HG02763 (cell line): ENCODE measurements at regions not wholly inside any gene's neighbourhood (a gene's known extent, or its start where the extent isn't known, plus 50 kb on each side); places are given as distances from the start of the nearest gene placed in this dataset.

Source experiments
- ATAC-seq: cut with Tn5 transposase; IDR thresholded peaks from one replicate; pipeline ENCODE4 v1.9.1; 2021; ENCODE audit warnings: mild to moderate bottlenecking, moderate library complexity; ENCODE audit not compliant: unreplicated experiment

DNA sequence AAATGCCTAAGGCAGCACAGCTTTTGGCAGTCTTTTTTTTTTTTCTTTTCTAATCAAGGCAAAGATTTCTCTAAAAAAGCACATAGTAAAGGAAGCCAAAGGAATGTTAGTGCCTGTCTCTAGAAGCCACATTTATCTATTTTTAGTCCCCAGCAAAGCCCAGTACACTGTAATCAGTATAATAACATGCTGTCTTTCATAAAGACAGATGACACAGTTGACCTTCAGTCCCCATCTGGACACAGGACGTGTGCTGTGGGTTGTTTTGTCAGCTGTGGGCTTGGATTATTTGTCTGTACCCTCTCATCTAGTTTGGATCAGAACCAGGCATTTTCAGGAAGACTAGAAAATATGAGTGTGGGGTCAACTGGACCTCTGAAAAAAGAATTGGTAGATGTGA, 110.4 kb upstream of the CTNNB1 start:
- no peak for ATAC-seq

DNA sequence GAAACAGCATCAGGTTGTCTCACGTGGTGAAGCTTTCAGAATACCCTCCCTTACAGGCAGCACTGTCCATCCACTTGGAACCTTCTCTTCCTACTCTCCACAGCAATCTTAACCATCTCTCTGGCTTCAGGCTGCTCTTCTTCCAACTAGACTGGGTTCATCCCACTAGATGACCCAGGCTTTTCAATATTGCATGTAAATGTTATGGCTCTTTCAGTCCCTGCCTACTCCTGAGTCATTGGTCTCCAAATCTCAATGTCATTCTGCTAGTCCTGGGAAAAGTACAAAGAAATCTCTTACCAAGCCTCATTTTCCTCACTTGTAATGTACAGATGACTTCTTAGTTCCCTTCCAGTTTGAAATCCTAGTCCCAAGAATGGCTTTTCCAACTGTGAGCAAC, 109.7 kb upstream of the CTNNB1 start:
- no peak for ATAC-seq

- ATAC-seq: no peak
Observed at GRCh38 chr3:41092844-41093243, 106.5 kb upstream of the CTNNB1 start.

GRCh38 chr3:41093476-41093875, 105.8 kb upstream of the CTNNB1 start:
- ATAC-seq: no peak

DNA sequence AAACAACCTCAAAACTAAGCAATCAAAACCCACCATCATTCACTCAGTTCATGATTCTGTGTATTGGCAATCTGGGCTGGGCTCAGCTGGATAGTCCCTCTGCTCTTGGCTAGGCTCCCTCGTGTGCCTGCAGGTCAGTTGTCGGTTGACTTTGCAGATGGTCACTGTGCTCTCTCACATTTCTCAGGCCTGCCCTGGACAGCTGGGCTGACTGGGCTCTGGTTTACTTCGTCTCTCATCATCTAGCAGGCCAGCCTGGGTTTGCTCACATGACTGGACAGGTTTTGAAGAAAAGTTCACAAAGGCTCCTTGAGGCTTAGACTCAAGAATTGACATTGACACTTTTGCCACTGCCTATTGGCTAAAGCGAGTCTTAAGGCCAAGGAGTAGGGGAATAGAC, 105.0 kb upstream of the CTNNB1 start:
- ATAC-seq: no peak

DNA sequence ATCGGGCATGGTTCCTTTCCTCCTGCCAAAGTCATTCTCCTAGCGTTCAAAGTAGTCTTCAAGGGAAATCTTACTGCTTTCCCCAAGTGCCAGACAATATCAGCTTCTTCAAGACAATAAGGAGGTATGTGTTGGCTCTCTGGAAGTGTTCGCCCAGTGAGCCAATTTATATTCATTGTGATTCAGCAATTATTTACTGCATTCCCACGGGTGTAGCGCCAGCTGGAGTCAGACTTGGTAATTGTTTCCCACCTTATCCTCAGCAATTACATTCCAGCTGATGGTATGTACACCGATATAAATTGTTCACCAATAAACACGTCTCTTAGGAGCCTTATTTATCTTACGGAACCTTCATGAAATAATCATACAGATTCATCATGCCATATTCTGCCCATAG, 103.6 kb upstream of the CTNNB1 start:
- ATAC-seq: no peak

GRCh38 chr3:41097896-41098496, 101.3 kb upstream of the CTNNB1 start:
- ATAC-seq: no peak

GRCh38 chr3:41101231-41101630, 98.1 kb upstream of the CTNNB1 start:
- no peak for ATAC-seq

GRCh38 chr3:41102053-41102556, 97.2 kb upstream of the CTNNB1 start:
- no peak for ATAC-seq

- ATAC-seq: no peak
Observed at GRCh38 chr3:41102750-41103149, 96.6 kb upstream of the CTNNB1 start.

GRCh38 chr3:41103200-41103599, 96.1 kb upstream of the CTNNB1 start:
- no peak for ATAC-seq

DNA sequence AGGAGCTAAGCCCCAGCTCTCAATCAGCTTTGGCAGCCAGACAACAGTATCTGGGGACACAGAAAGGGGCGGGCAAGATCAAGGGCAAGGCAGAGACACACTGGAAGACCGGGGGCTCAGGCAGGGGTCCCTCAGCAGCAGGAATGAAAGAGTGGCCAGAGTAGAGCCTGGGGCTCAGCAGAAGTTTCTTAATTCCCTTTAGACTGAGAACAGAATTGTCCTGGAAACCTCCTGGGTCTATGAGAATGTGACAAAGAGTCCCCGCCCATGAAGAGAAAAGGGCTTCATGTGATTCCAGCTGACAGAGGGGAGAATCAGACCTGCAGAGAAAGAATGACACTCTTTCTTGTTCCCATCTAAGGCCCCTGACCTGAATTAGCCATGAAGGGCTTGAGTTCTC, 95.2 kb upstream of the CTNNB1 start:
- no peak for ATAC-seq

DNA sequence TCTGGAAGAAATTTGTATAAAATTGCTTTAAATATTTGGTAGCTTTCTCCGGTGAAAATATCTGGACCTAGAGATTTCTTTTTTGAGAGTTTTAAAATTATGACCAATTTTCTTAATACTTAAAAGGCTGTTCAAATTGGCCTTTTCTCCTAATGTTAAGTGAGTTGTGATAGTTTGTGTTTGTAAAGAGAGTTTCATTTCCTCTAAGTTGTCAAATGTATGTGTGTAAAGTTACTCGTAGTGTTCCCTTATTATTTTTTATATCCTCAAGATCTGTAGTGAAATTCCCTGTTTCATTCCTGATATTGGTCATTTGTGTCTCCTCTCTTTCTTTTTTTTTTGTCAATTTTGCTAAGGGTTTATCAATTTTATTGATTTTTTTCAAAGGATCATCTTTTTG, 92.6 kb upstream of the CTNNB1 start:
- ATAC-seq: no peak

DNA sequence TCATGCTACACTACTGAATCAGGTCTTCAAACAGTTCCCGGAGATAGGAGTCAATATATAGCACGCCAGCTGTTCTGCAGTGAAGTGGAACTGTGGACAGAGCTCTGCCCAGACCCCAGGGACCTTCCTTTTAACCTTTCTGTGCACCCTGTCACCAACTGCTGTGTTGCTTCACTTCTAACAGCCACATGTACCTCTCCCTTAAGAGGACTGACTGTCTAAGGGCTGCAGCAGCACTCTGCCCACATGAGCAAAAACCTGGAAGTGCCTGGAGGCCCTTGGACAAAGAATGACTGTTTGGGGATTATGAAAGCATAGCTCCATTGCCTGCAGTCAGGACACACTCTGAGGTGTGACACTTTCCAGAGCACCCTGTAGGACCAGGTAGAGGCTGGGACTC, 88.3 kb upstream of the CTNNB1 start:
- ATAC-seq: no peak

DNA sequence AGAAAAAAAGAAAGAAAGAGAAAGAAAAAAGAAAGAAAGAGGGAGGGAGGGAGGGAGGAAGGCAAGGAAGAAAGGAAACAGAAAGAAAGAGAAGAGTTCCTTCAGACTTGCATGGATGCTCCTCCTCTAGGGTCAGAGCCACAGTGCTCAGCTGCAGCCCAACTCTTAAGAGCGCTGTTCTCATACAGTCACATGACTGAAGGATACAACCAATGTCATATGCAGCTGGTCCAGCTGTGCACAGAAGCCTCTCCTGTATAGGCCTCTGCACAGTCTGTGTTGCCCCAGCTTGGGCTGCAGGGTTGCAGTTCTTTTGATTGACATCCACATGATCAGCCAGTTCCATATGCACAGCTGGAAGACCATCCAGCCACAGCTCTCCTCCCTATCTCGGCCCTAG, 86.8 kb upstream of the CTNNB1 start:
- no peak for ATAC-seq

GRCh38 chr3:41115069-41115468, 84.2 kb upstream of the CTNNB1 start:
- no peak for ATAC-seq

- ATAC-seq: no peak
Observed at GRCh38 chr3:41116851-41117250, 82.5 kb upstream of the CTNNB1 start.

DNA sequence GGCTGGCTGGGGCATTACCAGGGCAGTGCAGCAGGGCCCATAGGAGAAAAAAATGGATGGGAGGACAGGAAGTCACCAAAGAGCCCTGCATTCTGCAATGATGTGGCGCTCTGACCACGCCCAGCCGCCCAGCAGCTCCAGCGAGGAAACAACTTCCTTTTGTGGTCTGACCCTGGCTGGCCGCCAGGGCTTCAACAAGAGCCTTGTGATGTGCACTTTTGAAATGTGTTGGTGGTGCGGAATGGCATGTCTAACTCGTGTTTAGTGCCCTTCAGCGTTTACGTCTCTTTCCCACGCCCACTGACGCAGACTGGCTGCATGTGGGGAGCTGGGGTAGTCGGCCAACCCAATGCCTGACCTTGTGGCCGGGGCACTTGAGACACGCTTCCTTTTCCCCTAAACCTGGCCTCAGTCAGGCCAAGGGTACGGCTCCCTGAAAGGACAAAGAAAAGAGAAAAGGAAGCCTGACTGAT, 81.9 kb upstream of the CTNNB1 start:
- ATAC-seq: peak; percentile 81

DNA sequence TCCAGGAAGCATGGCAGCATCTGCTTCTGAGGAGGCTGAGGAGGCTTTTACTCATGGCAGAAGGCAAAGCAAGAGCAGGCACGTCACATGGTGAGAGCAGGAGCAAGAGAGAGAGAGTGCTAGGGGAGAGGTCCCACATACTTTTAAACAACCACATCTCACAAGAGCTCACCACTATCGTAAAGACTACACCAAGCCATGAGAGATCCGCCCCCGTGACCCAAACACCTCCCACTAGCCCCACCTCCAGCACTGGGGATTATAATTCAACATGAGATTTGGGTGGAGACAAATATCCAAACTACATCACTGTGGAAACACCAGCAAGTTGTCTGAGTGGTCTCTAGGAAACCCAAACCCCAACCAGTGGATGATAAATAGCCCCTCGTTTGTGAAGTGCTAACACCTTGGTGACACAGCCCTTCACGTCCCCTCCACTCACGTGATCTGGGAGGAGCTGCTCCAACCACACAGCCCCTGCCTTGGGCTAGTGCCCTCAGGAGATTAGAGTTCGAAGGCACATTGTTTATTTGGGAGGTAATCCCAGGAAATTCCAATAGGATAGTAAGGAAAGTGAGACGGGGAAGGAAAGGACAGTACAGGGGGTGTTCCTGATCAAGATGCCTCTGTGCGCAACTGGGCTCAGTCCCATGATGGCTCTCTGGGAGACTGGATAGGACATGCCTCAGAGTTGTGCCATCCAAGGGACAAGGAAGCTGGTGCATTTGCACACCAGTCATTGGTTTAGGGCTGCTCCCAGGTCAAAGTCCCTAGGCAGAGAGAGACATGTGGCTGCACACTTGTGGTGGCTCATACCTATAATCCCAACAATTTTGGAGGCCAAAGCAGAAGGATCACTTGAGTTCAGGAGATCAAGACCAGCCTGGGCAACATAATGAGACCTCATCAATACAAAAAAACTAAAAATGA, 80.6 kb upstream of the CTNNB1 start:
- no peak for ATAC-seq

GRCh38 chr3:41120460-41120859, 78.8 kb upstream of the CTNNB1 start:
- ATAC-seq: no peak

DNA sequence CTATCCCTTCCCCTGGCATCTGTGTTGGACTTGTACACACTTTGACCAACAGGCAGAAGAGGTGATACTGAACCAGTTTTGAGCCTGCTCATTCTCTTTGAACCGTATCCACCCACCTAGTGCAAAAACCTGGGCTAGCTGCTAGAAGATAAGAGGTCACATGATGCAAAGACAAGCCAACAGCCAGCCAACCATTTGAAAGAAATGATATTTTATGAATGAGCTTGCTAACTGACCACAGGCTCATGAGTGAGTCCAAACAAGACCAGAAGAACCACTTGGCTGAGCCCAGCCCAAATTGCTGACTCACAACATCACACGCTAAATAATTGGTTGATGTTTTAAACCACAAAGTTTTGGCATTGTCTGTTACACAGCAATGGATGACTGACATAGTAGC, 74.0 kb upstream of the CTNNB1 start:
- ATAC-seq: no peak

- ATAC-seq: no peak
Observed at GRCh38 chr3:41126472-41126871, 72.8 kb upstream of the CTNNB1 start.
